GM20000 (cell line): ENCODE measurements at regions not wholly inside any gene's neighbourhood (a gene's known extent, or its start where the extent isn't known, plus 50 kb on each side); places are given as distances from the start of the nearest gene placed in this dataset.

Experiments
- DNase-seq: peaks from one replicate; pipeline ENCODE4 v3.0.0; 2012; ENCODE audit warnings: low spot score
- TF ChIP-seq, protein P1 (sequence below): IDR thresholded peaks from 2 replicates; pipeline ENCODE4 v1.5.1; 2012; ENCODE audit warnings: mild to moderate bottlenecking, control low read depth; ENCODE audit errors: extremely low read depth, missing control alignments

DNA sequence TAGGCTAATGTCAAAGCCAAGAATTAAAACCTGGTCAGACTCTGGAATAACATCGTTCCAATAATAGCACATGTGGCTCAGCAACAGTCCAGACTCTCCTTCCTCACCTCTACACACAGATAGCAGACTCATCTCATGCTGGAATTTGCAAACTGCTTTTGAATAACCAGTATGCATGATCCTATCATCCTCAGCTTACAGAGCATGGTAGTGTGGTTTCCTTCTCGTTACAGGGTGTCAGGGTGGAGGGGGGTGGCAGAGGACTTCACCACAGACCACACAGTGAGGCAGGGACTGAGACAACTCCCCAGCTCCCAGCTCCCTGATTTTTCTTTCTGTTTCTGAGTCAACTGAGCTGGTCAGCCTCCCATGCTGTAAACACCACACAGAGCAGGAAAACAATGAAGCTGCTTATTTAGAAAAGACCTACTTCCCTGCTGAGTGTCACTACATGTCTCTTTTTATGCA, 101.6 kb downstream of the RPL22L1 start:
- TF ChIP-seq, protein P1, sequence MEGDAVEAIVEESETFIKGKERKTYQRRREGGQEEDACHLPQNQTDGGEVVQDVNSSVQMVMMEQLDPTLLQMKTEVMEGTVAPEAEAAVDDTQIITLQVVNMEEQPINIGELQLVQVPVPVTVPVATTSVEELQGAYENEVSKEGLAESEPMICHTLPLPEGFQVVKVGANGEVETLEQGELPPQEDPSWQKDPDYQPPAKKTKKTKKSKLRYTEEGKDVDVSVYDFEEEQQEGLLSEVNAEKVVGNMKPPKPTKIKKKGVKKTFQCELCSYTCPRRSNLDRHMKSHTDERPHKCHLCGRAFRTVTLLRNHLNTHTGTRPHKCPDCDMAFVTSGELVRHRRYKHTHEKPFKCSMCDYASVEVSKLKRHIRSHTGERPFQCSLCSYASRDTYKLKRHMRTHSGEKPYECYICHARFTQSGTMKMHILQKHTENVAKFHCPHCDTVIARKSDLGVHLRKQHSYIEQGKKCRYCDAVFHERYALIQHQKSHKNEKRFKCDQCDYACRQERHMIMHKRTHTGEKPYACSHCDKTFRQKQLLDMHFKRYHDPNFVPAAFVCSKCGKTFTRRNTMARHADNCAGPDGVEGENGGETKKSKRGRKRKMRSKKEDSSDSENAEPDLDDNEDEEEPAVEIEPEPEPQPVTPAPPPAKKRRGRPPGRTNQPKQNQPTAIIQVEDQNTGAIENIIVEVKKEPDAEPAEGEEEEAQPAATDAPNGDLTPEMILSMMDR, result no peak
- DNase-seq, result no peak

DNA sequence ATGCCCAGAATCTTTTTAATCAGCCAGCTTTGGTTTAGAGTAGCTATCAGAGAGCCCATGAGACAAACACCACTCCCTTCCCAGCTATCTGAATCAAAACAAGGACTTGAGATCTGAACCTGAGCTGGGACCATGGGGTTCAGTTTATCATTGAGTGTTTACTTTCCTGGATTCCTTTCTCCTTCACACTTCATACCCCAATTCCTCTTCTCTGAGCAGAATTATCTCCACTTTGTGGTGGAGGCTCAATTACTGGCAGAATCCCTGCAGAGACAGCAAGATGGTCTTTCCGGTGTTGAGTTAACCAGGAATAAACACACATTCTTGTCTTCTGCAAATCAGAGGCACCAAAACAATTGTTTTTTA, 102.4 kb downstream of the RPL22L1 start:
- DNase-seq, result no peak
- TF ChIP-seq, protein P1, result no peak

DNA sequence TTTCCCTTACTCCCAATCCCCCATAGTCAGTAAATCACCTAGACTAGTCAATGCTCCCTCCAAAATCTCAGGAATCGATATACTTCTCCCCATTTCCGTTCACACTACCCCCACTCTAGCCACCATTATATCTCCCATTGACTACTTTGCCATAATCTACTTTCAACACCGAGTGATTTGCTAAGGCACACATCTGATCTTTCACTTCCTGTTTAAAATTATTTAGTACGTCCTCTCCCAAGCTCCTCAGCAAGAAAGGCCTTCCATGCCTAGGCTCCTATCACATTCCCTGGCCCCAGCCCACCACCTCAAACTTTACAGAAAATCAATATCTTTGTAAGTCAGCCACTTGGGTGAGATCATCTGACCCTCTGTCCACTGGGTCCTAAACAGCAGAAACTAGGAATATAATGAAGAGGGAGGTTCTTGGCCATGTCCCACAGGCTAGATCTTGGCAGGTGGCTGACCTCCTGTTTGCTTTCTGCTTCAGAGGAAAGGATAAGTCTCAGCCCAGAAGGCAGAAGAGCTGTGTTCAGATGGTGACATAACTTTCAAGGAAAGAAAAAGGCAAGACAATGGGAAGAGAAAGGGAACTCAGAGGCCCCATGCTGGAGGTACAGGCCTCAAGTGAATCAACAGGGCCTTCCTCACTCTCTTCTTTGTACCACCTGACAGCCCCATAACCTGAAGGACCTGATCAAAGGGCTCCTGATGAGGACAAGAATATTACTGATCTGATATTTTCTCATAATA, 103.0 kb downstream of the RPL22L1 start:
- TF ChIP-seq, protein P1, result no peak

DNA sequence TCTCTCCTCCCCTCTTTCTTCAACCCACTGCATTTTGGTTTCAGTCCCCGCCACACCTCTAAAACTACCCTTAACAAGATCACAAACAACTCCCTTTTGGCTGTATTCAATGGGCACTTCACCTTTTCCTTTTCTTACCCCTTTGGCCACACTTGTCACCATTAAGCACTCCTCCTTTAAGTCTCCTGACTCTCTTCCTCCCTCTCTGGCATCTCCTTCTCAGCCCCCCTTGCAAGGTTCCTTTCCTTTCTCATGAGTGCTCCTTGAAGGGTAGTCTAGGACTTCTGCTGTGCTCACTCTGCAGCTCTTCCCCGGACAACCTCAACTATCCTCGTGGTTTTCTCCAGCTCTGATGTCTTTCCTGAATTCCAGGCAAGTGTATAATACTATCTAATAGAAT, 103.7 kb downstream of the RPL22L1 start:
- TF ChIP-seq, protein P1, result no peak
- DNase-seq, result no peak

More for the DNA sequence above, 103.0 kb downstream of the RPL22L1 start:
- no peak for DNase-seq

DNA sequence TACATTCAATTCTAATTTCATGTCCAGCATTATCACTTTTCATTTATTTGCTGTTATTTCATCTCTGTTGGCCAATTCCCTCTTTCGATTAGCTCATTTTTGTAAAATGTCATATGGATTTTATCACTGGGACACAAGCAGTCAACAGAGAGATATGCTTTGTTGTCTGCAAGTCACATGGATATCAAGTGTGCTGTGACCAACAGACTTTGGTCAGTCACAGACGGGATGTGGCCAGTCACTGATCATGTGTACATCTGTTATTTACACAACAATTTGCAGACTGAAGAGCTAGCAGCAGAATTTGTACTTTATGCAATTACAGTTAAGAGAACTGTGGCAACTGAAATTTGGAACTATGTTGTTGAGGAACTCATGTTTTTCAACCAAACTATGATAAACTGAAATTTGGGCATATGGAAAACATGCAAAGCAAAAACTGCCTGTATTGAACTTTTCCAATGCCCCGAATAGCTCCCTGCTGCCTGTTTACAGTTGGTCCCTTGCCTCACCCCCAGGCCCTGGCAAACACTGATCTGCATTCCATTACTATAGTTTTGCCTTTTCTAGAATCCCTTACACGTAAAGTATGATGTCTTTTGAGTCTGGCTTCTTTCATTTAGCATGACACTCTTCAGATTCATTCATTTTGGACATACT, 104.4 kb downstream of the RPL22L1 start:
- DNase-seq, result no peak

DNA sequence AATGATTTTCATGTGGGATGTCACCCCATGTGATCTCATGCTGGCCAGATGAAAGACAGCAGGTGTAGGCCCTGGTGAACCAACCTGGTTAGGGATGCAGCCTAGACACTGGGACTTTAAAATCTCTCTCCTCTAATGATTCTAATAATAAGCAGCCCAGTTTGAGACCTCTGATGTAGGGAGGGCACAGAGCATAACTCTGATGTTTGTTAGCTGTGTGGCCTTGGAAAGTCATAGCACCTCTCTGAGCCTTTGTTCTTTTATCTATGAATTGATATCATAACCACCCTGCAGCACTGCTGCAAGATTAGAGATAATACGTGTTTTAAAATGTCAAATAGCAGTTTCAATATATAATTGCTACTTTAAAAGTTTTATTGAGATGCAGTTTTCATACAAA, 106.0 kb downstream of the RPL22L1 start:
- no peak for DNase-seq
- TF ChIP-seq, protein P1, result no peak

More for the DNA sequence above, 104.4 kb downstream of the RPL22L1 start:
- TF ChIP-seq, protein P1, result no peak

DNA sequence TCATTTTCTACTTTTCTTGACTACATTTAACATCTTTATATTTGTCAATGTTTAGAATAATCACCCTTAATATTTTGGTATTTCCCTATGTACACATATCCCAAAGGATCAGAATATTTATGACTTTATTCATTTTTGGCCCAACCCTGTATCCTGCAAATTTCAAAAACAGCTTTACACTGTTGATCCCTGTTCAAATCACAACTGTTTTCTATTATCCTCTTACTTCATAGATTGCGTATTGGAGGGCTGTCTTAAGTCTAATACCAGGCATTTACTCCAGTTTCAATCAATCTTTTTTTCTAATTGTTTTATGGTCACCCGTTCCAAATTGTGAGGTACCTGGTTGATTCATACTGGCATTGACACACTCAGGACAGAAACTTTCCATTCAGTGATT, 107.9 kb downstream of the RPL22L1 start:
- TF ChIP-seq, protein P1, result no peak

More for the DNA sequence above, 107.9 kb downstream of the RPL22L1 start:
- DNase-seq, result no peak
